ENCODE measurements at regions not wholly inside any gene's neighbourhood (a gene's known extent, or its start where the extent isn't known, plus 50 kb on each side); places are given as distances from the start of the nearest gene placed in this dataset.

GRCh38 chr6:51268666-51269065, 450.0 kb downstream of the TFAP2B start:
- no peak overlapping the region for H3K9ac ChIP-seq
- H4K20me1 ChIP-seq (ENCODE audit: low read depth) = no peaks in the 10 kb centered on the region
- peaks cover 10% of the 10 kb centered on the region for H3K4me1 Mint-ChIP-seq
- peaks cover 11% of the 10 kb centered on the region for H3F3A ChIP-seq (ENCODE audit: low read depth)
- H3K27ac Mint-ChIP-seq = peak overlapping the region; percentile 83
- H3K27ac ChIP-seq = no peak overlapping the region
- no peak overlapping the region for H3K4me3 Mint-ChIP-seq
- no peaks in the 10 kb centered on the region for H3K36me3 ChIP-seq
- peaks cover 9% of the 10 kb centered on the region for H3K4me1 ChIP-seq
- H3K9me3 ChIP-seq (ENCODE audit: low read depth) = no peaks in the 10 kb centered on the region
- H3K27me3 ChIP-seq = no peaks in the 10 kb centered on the region
- no peak overlapping the region for H3K4me3 ChIP-seq
- no peak for DNase-seq (ENCODE audit: low spot score)
- no peak for TF ChIP-seq EZH2phosphoT487 (IDR thresholded peaks at IDR 0.05)
- TF ChIP-seq EZH2 (IDR thresholded peaks at IDR 0.05) = no peak
- TF ChIP-seq, protein P1, sequence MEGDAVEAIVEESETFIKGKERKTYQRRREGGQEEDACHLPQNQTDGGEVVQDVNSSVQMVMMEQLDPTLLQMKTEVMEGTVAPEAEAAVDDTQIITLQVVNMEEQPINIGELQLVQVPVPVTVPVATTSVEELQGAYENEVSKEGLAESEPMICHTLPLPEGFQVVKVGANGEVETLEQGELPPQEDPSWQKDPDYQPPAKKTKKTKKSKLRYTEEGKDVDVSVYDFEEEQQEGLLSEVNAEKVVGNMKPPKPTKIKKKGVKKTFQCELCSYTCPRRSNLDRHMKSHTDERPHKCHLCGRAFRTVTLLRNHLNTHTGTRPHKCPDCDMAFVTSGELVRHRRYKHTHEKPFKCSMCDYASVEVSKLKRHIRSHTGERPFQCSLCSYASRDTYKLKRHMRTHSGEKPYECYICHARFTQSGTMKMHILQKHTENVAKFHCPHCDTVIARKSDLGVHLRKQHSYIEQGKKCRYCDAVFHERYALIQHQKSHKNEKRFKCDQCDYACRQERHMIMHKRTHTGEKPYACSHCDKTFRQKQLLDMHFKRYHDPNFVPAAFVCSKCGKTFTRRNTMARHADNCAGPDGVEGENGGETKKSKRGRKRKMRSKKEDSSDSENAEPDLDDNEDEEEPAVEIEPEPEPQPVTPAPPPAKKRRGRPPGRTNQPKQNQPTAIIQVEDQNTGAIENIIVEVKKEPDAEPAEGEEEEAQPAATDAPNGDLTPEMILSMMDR (IDR thresholded peaks at IDR 0.05) = no peak
- H3K36me3 Mint-ChIP-seq = no peaks in the 10 kb centered on the region
- H3K9me3 Mint-ChIP-seq = no peaks in the 10 kb centered on the region
- H2AFZ ChIP-seq (replicated peaks) = no peak overlapping the region
- no peak overlapping the region for H3K4me2 ChIP-seq
- H3K79me2 ChIP-seq (ENCODE audit: low read depth) = no peaks in the 10 kb centered on the region
- peaks cover 2% of the 10 kb centered on the region for H3K27me3 Mint-ChIP-seq (ENCODE audit: insufficient read depth, low read depth)

GRCh38 chr6:51269876-51270275, 451.2 kb downstream of the TFAP2B start:
- Histone ChIP-seq H3K4me2 (no peak overlapping the region), H3F3A (ENCODE audit: low read depth) (peaks cover 14% of the 10 kb centered on the region), H3K36me3 (no peaks in the 10 kb centered on the region), H4K20me1 (ENCODE audit: low read depth) (no peaks in the 10 kb centered on the region), H3K27ac (no peak overlapping the region), H3K79me2 (ENCODE audit: low read depth) (no peaks in the 10 kb centered on the region), H3K4me3 (no peak overlapping the region), H3K9ac (no peak overlapping the region), H3K9me3 (ENCODE audit: low read depth) (no peaks in the 10 kb centered on the region), H3K4me1 (peaks cover 16% of the 10 kb centered on the region), H2AFZ (replicated peaks) (no peak overlapping the region), H3K27me3 (no peaks in the 10 kb centered on the region)
- no peak overlapping the region for H3K27ac Mint-ChIP-seq
- H3K4me1 Mint-ChIP-seq = peaks cover 14% of the 10 kb centered on the region
- H3K4me3 Mint-ChIP-seq = no peak overlapping the region
- H3K36me3 Mint-ChIP-seq = no peaks in the 10 kb centered on the region
- peaks cover 2% of the 10 kb centered on the region for H3K27me3 Mint-ChIP-seq (ENCODE audit: insufficient read depth, low read depth)
- no peaks in the 10 kb centered on the region for H3K9me3 Mint-ChIP-seq
- TF ChIP-seq EZH2phosphoT487 (IDR thresholded peaks at IDR 0.05) (no peak), EZH2 (IDR thresholded peaks at IDR 0.05) (no peak)
- TF ChIP-seq, protein P1 (IDR thresholded peaks at IDR 0.05) = no peak
- DNase-seq (ENCODE audit: low spot score) = no peak

DNA sequence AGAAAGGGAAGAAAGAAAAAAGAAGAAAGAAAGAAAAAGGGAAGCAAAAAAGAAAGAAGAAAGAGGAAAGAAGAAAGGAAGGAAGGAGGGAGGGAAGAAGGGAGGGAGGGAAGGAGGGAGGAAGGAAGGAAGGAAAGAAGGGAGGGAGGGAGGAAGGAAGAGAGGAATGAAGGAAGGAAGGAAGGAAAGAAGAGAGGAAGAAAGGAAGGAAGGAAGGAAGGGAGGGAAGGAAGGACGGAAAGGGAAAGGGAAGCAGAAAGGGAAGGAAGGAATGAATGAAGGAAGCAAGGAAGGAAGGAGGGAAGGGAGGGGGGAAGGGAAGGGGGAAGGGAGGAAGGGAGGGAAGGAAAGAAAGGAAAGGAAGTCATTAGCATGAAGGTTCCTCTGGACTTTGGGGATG, 452.9 kb downstream of the TFAP2B start:
- no peak for DNase-seq (ENCODE audit: low spot score)
- Histone ChIP-seq H3K79me2 (ENCODE audit: low read depth) (no peaks in the 10 kb centered on the region), H3K9ac (no peak overlapping the region), H3K4me1 (peaks cover 16% of the 10 kb centered on the region), H3K4me2 (no peak overlapping the region), H3F3A (ENCODE audit: low read depth) (peaks cover 14% of the 10 kb centered on the region), H3K27me3 (no peaks in the 10 kb centered on the region), H3K9me3 (ENCODE audit: low read depth) (no peaks in the 10 kb centered on the region), H4K20me1 (ENCODE audit: low read depth) (no peaks in the 10 kb centered on the region), H3K27ac (no peak overlapping the region), H3K4me3 (no peak overlapping the region), H3K36me3 (no peaks in the 10 kb centered on the region), H2AFZ (replicated peaks) (no peak overlapping the region)
- Mint-ChIP-seq H3K36me3 (no peaks in the 10 kb centered on the region), H3K27ac (no peak overlapping the region), H3K4me3 (no peak overlapping the region), H3K27me3 (ENCODE audit: insufficient read depth, low read depth) (peaks cover 2% of the 10 kb centered on the region), H3K9me3 (no peaks in the 10 kb centered on the region), H3K4me1 (peaks cover 14% of the 10 kb centered on the region)
- TF ChIP-seq, protein P1 (IDR thresholded peaks at IDR 0.05) = no peak
- TF ChIP-seq EZH2 (IDR thresholded peaks at IDR 0.05) (no peak), EZH2phosphoT487 (IDR thresholded peaks at IDR 0.05) (no peak)
